ENCODE measurements at regions not wholly inside any gene's neighbourhood (a gene's known extent, or its start where the extent isn't known, plus 50 kb on each side); places are given as distances from the start of the nearest gene placed in this dataset.

DNA sequence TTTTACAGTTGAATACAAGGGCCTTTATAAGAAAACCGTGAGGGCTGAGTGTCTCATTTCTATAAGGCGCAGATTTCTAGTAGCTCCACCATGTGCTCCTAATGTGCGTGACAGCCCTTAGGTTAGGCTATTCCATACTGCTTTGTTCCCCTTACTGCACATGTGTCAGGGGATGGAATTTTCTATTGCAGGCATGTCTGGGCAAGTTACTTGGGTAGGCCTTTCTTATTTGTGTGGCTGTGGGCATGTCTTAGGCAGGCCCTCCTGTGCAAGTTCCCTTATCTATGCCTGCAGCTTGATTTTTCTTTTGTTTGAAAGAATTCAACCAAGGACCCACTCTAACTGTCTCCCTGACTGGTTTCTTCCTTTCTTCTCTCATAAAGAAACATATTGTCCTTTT, 434.2 kb upstream of the CNTN3 start:
- DNase-seq (ENCODE audit: extremely low spot score, unreplicated experiment): no peak
- Mint-ChIP-seq H3K36me3 (ENCODE audit: unreplicated experiment) (no peaks in the 10 kb centered on the region), H3K4me3 (ENCODE audit: unreplicated experiment) (no peak overlapping the region)

GRCh38 chr3:75049533-75049932, 435.1 kb upstream of the CNTN3 start:
- Mint-ChIP-seq H3K4me3 (ENCODE audit: unreplicated experiment) (no peak overlapping the region), H3K4me1 (ENCODE audit: unreplicated experiment) (no peaks in the 10 kb centered on the region), H3K9me3 (ENCODE audit: unreplicated experiment) (peaks cover 18% of the 10 kb centered on the region), H3K27me3 (ENCODE audit: unreplicated experiment) (no peaks in the 10 kb centered on the region), H3K27ac (ENCODE audit: unreplicated experiment) (no peak overlapping the region), H3K36me3 (ENCODE audit: unreplicated experiment) (no peaks in the 10 kb centered on the region)
- no peak for DNase-seq (ENCODE audit: extremely low spot score, unreplicated experiment)
- TF ChIP-seq, protein P1, sequence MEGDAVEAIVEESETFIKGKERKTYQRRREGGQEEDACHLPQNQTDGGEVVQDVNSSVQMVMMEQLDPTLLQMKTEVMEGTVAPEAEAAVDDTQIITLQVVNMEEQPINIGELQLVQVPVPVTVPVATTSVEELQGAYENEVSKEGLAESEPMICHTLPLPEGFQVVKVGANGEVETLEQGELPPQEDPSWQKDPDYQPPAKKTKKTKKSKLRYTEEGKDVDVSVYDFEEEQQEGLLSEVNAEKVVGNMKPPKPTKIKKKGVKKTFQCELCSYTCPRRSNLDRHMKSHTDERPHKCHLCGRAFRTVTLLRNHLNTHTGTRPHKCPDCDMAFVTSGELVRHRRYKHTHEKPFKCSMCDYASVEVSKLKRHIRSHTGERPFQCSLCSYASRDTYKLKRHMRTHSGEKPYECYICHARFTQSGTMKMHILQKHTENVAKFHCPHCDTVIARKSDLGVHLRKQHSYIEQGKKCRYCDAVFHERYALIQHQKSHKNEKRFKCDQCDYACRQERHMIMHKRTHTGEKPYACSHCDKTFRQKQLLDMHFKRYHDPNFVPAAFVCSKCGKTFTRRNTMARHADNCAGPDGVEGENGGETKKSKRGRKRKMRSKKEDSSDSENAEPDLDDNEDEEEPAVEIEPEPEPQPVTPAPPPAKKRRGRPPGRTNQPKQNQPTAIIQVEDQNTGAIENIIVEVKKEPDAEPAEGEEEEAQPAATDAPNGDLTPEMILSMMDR (IDR thresholded peaks at IDR 0.05): no peak

More for the DNA sequence above, 434.2 kb upstream of the CNTN3 start:
- Mint-ChIP-seq H3K9me3 (ENCODE audit: unreplicated experiment) (peaks cover 18% of the 10 kb centered on the region), H3K27me3 (ENCODE audit: unreplicated experiment) (no peaks in the 10 kb centered on the region), H3K4me1 (ENCODE audit: unreplicated experiment) (no peaks in the 10 kb centered on the region), H3K27ac (ENCODE audit: unreplicated experiment) (no peak overlapping the region)
- TF ChIP-seq, protein P1 (IDR thresholded peaks at IDR 0.05): no peak

DNA sequence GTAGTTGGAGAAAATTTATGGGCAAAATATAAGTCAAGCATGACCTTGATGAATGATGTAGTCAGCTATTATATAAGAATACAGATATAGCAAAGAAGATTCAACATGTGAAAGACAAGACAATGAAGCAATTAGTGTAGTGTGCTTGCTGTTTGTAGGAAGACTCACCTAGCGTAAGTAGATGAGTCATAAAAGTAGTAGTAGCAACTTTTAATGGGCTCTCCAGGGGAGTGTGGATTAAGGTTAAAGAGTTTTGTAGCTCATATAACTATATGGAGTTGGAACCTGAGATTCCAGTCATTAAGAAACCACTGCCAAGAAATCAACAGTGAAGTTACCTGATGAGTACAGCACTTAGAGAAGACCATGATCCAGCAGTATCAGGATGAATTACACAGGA, 444.7 kb upstream of the CNTN3 start:
- Mint-ChIP-seq H3K36me3 (ENCODE audit: unreplicated experiment) (no peaks in the 10 kb centered on the region), H3K27ac (ENCODE audit: unreplicated experiment) (no peak overlapping the region), H3K4me1 (ENCODE audit: unreplicated experiment) (no peaks in the 10 kb centered on the region), H3K27me3 (ENCODE audit: unreplicated experiment) (peaks cover 2% of the 10 kb centered on the region), H3K4me3 (ENCODE audit: unreplicated experiment) (no peak overlapping the region), H3K9me3 (ENCODE audit: unreplicated experiment) (peaks cover 1% of the 10 kb centered on the region)
- TF ChIP-seq, protein P1 (IDR thresholded peaks at IDR 0.05): no peak
- no peak for DNase-seq (ENCODE audit: extremely low spot score, unreplicated experiment)

DNA sequence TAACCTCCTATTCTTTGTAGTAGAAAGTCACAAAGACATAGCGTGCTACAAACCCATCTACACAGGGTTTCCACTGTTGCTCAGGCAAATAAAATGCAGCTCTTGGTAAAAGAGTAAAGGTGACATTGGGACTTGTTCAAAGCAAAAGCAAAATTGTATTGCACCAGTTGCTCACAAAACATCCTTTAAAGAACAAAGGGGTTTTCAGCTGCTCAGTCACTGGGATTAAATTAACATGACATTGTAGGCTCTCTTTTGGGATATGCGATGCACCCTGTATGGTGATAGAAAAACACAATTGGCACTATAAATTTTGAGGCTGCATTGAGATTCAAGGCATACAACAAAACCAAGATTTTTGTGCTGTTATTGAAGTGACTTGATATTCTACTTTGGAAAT, 447.3 kb upstream of the CNTN3 start:
- TF ChIP-seq, protein P1 (IDR thresholded peaks at IDR 0.05): no peak
- Mint-ChIP-seq H3K27me3 (ENCODE audit: unreplicated experiment) (peaks cover 2% of the 10 kb centered on the region), H3K27ac (ENCODE audit: unreplicated experiment) (no peak overlapping the region), H3K4me1 (ENCODE audit: unreplicated experiment) (no peaks in the 10 kb centered on the region), H3K4me3 (ENCODE audit: unreplicated experiment) (no peak overlapping the region), H3K36me3 (ENCODE audit: unreplicated experiment) (no peaks in the 10 kb centered on the region), H3K9me3 (ENCODE audit: unreplicated experiment) (peaks cover 18% of the 10 kb centered on the region)
- no peak for DNase-seq (ENCODE audit: extremely low spot score, unreplicated experiment)

DNA sequence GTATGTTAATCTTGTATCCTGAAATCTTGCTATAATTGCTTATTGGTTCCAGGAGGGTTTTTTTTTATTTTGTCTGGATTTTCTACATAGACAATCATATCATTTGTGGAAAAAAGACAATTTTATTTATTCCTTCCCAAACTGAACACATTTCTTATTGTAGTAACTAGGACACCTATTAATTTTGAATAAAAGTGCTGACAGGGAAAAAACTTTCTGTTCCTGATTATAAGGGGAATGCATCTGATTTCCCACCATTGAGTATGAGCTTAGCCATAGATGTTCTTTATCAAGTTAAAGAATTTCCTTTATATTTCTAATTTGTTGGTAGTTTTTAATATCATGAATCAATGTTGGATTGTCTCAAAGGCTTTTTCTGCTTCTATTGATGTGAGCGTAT, 460.7 kb upstream of the CNTN3 start:
- H3K36me3 Mint-ChIP-seq (ENCODE audit: unreplicated experiment): no peaks in the 10 kb centered on the region
- H3K27ac Mint-ChIP-seq (ENCODE audit: unreplicated experiment): no peak overlapping the region
- H3K27me3 Mint-ChIP-seq (ENCODE audit: unreplicated experiment): no peaks in the 10 kb centered on the region
- H3K4me3 Mint-ChIP-seq (ENCODE audit: unreplicated experiment): no peak overlapping the region
- TF ChIP-seq, protein P1 (IDR thresholded peaks at IDR 0.05): no peak
- no peaks in the 10 kb centered on the region for H3K9me3 Mint-ChIP-seq (ENCODE audit: unreplicated experiment)
- DNase-seq (ENCODE audit: extremely low spot score, unreplicated experiment): no peak
- no peaks in the 10 kb centered on the region for H3K4me1 Mint-ChIP-seq (ENCODE audit: unreplicated experiment)

Data from osteocyte (in vitro differentiated cells).